B cell (primary cell): ENCODE measurements at regions not wholly inside any gene's neighbourhood (a gene's known extent, or its start where the extent isn't known, plus 50 kb on each side); places are given as distances from the start of the nearest gene placed in this dataset.

Experiments used
- CTCF ChIP-seq: fragments of 200-600 bp; IDR thresholded peaks from one replicate; pipeline ENCODE4 v1.8.0; 2022; ENCODE audit warnings: antibody characterized with exemption, mild to moderate bottlenecking
- EZH2 ChIP-seq: IDR thresholded peaks from 2 replicates; pipeline ENCODE4 v1.6.1; 2012; ENCODE audit warnings: borderline replicate concordance, low read depth, mild to moderate bottlenecking, moderate library complexity, low read length; ENCODE audit not compliant: insufficient read depth, poor library complexity, severe bottlenecking

GRCh38 chr13:79749566-79749965 is 268.6 kb downstream of the NDFIP2 start:
- TF ChIP-seq CTCF (no peak), EZH2 (no peak)
